GM20000 (cell line): ENCODE measurements at regions not wholly inside any gene's neighbourhood (a gene's known extent, or its start where the extent isn't known, plus 50 kb on each side); places are given as distances from the start of the nearest gene placed in this dataset.

Source experiments
- DNase-seq: peaks from one replicate; pipeline ENCODE4 v3.0.0; 2012; ENCODE audit warnings: low spot score
- TF ChIP-seq, protein P1 (sequence below): IDR thresholded peaks from 2 replicates; pipeline ENCODE4 v1.5.1; 2012; ENCODE audit warnings: mild to moderate bottlenecking, control low read depth; ENCODE audit errors: extremely low read depth, missing control alignments

GRCh38 chr4:54543088-54543795, 114.5 kb upstream of the KIT start:
- TF ChIP-seq, protein P1, sequence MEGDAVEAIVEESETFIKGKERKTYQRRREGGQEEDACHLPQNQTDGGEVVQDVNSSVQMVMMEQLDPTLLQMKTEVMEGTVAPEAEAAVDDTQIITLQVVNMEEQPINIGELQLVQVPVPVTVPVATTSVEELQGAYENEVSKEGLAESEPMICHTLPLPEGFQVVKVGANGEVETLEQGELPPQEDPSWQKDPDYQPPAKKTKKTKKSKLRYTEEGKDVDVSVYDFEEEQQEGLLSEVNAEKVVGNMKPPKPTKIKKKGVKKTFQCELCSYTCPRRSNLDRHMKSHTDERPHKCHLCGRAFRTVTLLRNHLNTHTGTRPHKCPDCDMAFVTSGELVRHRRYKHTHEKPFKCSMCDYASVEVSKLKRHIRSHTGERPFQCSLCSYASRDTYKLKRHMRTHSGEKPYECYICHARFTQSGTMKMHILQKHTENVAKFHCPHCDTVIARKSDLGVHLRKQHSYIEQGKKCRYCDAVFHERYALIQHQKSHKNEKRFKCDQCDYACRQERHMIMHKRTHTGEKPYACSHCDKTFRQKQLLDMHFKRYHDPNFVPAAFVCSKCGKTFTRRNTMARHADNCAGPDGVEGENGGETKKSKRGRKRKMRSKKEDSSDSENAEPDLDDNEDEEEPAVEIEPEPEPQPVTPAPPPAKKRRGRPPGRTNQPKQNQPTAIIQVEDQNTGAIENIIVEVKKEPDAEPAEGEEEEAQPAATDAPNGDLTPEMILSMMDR: no peak
- DNase-seq: no peak

- TF ChIP-seq, protein P1: no peak
- DNase-seq: no peak
Measured at GRCh38 chr4:54545663-54546424, 111.9 kb upstream of the KIT start.

DNA sequence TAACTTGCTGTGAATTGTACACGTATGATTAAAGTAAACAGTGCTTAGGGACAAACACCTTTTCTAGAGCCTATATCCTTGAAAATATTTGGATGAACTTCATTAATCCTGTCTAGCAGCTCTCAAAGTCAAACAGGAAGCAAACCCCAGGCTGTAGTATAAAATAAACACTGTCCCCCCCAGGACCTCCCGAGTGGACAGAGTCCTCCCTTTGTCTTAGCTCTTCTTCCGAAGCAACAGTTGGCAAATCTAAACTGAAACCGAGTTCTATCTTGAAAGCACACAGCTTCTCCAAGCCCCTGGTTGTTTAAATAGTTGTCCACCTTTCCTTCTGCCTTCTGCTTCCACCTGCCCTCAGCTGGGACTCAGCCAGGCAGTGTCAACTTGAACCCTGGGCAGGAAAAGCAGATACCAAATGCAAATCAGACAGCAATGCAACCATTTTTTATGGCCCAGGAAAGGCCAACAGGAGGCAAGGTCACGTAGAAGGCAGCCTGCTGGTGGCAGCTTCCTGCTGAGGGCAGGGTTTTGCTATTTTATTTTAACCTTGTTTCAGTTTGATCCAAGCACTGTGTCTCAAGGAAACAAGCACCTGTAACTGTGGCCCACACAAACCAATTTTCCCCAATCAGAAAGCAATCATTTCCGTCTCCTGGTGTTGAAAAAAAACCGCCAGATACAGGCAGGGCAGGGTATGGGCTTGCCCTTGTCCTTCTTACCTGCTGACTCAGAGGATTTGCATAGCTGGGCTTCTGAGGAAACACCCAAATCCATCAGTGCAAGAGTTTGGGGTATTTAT, 110.3 kb upstream of the KIT start:
- no peak for DNase-seq
- TF ChIP-seq, protein P1: no peak

DNA sequence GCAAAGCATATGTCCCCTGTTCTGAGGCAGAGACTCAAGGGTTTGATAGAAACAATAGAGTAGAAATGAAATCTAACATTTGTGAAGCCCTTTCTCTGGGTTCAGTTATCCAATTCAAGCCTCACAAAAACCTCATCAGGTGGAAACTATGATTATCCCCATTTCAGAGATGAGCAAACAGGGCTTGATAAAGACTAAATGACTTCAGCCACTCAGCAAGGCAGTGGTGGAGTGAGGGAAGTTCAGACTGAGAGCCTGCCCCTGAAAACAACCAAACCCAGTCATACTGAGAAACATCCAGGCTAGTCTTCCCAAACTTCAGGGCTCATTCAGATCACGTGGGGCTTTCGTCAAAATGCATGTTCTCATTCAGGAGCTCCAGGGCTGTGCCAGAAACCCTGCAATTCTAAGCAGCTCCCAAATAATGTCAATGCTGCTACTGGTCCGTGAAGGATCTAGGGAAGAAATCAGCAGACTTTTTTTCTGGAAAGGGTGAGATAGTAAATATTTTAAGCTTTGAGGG, 109.6 kb upstream of the KIT start:
- DNase-seq: no peak
- TF ChIP-seq, protein P1: no peak

DNA sequence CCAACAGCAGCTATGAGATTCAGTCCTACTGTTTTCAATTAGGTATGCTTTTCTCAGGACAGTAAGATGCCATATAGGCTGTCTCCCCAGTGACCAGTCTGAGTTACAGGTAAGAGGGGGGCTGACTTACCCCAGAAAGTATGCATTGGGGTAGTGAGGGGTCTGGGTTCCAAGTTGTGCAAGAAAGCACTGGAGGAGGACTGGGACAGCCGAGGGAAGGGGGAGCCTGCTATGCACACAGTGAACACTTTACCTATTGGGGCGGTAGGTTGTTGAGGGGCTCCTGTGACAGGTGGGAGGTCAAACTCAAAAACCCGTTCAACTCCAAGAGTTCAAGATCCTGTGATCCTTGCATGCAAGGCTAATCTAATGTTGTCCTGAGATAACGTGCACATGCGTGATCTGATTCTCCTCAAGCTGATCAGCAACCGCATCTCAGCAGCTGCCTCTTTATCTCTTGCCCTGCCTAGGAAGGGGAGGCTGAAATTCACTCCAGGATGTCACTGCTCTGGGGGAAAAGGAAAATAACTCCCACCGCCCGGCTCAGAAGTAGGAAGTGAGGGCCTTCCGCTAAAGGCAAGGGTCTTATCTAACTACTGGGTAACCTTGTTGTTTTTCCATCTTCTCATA, 108.8 kb upstream of the KIT start:
- no peak for DNase-seq
- TF ChIP-seq, protein P1: no peak

DNA sequence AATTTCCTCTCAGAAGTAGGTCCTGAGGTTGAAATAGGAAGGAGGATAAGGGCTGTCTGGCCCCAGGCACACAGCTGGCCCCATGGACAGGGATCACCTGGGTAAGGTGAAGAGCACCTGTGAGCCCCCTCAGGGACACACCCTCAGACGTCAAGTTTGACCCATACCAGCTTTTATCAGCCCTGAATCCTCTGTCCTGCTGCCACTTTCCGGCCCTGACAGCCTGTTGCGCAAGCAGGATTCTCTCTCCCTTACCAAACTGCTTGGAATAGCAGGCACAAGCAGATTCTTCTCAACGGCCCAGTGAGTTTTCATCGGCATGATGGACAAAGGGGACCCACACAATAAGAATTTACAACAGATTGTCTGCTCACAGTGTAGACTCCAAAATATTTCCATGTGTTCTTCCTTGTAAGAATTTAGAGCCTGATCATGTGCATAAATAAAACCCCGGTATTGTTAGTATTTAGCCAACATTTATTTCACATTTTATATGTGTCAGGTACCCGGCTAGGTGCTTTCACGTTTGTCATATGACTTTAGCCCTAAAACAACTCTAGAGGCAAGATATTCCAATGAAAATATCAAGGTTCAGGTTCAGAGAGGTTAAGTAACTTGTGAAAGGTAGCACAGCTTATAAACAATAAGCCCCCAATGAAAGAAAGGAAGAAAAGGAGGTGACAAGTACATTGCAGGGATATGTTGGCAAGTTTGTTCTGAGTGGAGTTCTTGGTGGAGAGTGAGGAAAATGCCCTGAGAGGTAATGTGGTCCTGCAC, 107.2 kb upstream of the KIT start:
- TF ChIP-seq, protein P1: no peak
- no peak for DNase-seq
